Vagina (tissue), 2 donors: ENCODE measurements at regions not wholly inside any gene's neighbourhood (a gene's known extent, or its start where the extent isn't known, plus 50 kb on each side); places are given as distances from the start of the nearest gene placed in this dataset.

Experiments used
- POLR2A ChIP-seq, 2 donors: fragments of 450-650 bp; IDR thresholded peaks; one replicate each; pipeline ENCODE4 v1.6.1; 2017; ENCODE audit warnings: antibody characterized with exemption in 2 of 2, mild to moderate bottlenecking in 2 of 2, moderate library complexity in 2 of 2
- POLR2AphosphoS5 ChIP-seq, 2 donors: sonication (generic); formaldehyde crosslinking; IDR thresholded peaks; one replicate each; pipeline ENCODE4 v1.9.0; 2017; ENCODE audit warnings: antibody characterized with exemption in 2 of 2, mild to moderate bottlenecking in 2 of 2, low read depth in 1 of 2; ENCODE audit not compliant: insufficient read depth in 1 of 2
- TF ChIP-seq, protein P1 (sequence below), 3 experiments: fragments of 450-650 bp in 2 of 3; fragments of 200-600 bp in 1 of 3; sonication (generic) in 1 of 3; IDR thresholded peaks; one replicate each; pipeline ENCODE4 v1.5.1; 2017 to 2019; ENCODE audit warnings: antibody characterized with exemption in 3 of 3, mild to moderate bottlenecking in 2 of 3, moderate library complexity in 2 of 3

DNA sequence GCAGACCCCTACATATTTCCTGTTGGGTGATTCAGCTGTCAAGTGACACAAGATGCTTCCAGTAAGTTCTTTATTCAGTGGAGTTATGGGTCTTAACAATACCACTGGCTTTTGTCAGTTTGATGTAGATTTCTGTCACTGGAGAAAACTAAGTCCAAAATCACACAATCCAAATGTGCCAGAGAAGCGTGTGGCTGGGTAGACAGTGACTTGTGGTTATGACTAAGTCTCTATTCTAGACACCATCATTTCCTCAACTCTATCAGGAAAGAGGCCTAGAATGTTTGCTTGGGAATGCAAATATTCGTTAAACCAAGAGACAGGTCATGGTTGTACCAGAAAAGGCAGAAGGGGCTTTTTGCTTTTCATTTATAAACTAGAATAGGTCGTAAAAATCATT, 54.4 kb upstream of the HS3ST1 start:
- TF ChIP-seq POLR2AphosphoS5 (IDR thresholded peaks at IDR 0.05; ENCODE audit: insufficient read depth in 1 of 2, low read depth in 1 of 2) (no peak), POLR2A (IDR thresholded peaks at IDR 0.05) (no peak)
- TF ChIP-seq, protein P1, sequence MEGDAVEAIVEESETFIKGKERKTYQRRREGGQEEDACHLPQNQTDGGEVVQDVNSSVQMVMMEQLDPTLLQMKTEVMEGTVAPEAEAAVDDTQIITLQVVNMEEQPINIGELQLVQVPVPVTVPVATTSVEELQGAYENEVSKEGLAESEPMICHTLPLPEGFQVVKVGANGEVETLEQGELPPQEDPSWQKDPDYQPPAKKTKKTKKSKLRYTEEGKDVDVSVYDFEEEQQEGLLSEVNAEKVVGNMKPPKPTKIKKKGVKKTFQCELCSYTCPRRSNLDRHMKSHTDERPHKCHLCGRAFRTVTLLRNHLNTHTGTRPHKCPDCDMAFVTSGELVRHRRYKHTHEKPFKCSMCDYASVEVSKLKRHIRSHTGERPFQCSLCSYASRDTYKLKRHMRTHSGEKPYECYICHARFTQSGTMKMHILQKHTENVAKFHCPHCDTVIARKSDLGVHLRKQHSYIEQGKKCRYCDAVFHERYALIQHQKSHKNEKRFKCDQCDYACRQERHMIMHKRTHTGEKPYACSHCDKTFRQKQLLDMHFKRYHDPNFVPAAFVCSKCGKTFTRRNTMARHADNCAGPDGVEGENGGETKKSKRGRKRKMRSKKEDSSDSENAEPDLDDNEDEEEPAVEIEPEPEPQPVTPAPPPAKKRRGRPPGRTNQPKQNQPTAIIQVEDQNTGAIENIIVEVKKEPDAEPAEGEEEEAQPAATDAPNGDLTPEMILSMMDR (IDR thresholded peaks at IDR 0.05), result no peak
